Trophoblast cell (in vitro differentiated cells and primary cell): ENCODE measurements at regions not wholly inside any gene's neighbourhood (a gene's known extent, or its start where the extent isn't known, plus 50 kb on each side); places are given as distances from the start of the nearest gene placed in this dataset.
A peak's percentile ranks its signal among the peaks of the same experiment; 100 is the strongest.

Source experiments
- DNase-seq, 2 donors: peaks; one replicate each; pipeline ENCODE4 v3.0.0-alpha.2; 2016
- H2AFZ ChIP-seq: 2 replicates; pipeline ENCODE4 v1.6.1; 2013; ENCODE audit warnings: low read length, moderate library complexity, mild to moderate bottlenecking; ENCODE audit not compliant: insufficient read depth, poor library complexity
- H2AK5ac ChIP-seq: 2 replicates; pipeline ENCODE4 v1.6.1; 2013; ENCODE audit warnings: mild to moderate bottlenecking, low read length
- H2BK120ac ChIP-seq: 2 replicates; pipeline ENCODE4 v1.6.1; 2013; ENCODE audit warnings: low read length, mild to moderate bottlenecking, moderate library complexity; ENCODE audit not compliant: insufficient read depth, poor library complexity
- H2BK12ac ChIP-seq: 2 replicates; pipeline ENCODE4 v1.6.1; 2013; ENCODE audit warnings: mild to moderate bottlenecking, low read length, moderate library complexity
- H2BK5ac ChIP-seq: 2 replicates; pipeline ENCODE4 v1.6.1; 2013; ENCODE audit warnings: low read length, low read depth, moderate library complexity, mild to moderate bottlenecking; ENCODE audit not compliant: poor library complexity
- H3K14ac ChIP-seq: 2 replicates; pipeline ENCODE4 v1.6.1; 2013; ENCODE audit warnings: mild to moderate bottlenecking, low read length
- H3K18ac ChIP-seq: 2 replicates; pipeline ENCODE4 v1.6.1; 2013; ENCODE audit warnings: mild to moderate bottlenecking, low read length
- H3K23ac ChIP-seq: 2 replicates; pipeline ENCODE4 v1.6.1; 2013; ENCODE audit warnings: low read length
- H3K27ac ChIP-seq: 2 replicates; pipeline ENCODE4 v1.5.1; 2013; ENCODE audit warnings: low read depth, mild to moderate bottlenecking, inconsistent platforms, low read length, moderate library complexity
- H3K27me3 ChIP-seq: 2 replicates; pipeline ENCODE4 v1.6.1; 2013; ENCODE audit warnings: inconsistent platforms, mild to moderate bottlenecking, low read length, moderate library complexity; ENCODE audit not compliant: insufficient read depth
- H3K36me3 ChIP-seq, 2 experiments: 1 replicate in 1 of 2; 2 replicates in 1 of 2; pipeline ENCODE4 v1.6.1; 2013; ENCODE audit warnings: low read length in 2 of 2, mild to moderate bottlenecking in 2 of 2, moderate library complexity in 1 of 2; ENCODE audit not compliant: insufficient read depth in 2 of 2, control insufficient read depth in 1 of 2
- H3K4ac ChIP-seq: 2 replicates; pipeline ENCODE4 v1.6.1; 2013; ENCODE audit warnings: low read depth, mild to moderate bottlenecking, low read length, moderate library complexity
- H3K4me1 ChIP-seq, 2 experiments: 1 replicate in 1 of 2; 2 replicates in 1 of 2; pipeline ENCODE4 v1.6.1; 2013; ENCODE audit warnings: low read length in 2 of 2, mild to moderate bottlenecking in 2 of 2, moderate library complexity in 1 of 2; ENCODE audit not compliant: insufficient read depth in 2 of 2, control insufficient read depth in 1 of 2
- H3K4me2 ChIP-seq: 2 replicates; pipeline ENCODE4 v1.6.1; 2013; ENCODE audit warnings: inconsistent platforms, mild to moderate bottlenecking, low read length, moderate library complexity
- H3K4me3 ChIP-seq: 2 replicates; pipeline ENCODE4 v1.5.1; 2013; ENCODE audit warnings: mild to moderate bottlenecking, low read depth, low read length, inconsistent platforms
- H3K79me1 ChIP-seq: one replicate; pipeline ENCODE4 v1.6.1; 2013; ENCODE audit warnings: low read length
- H3K79me2 ChIP-seq: 2 replicates; pipeline ENCODE4 v1.6.1; 2013; ENCODE audit warnings: low read length, mild to moderate bottlenecking; ENCODE audit not compliant: control insufficient read depth, insufficient read depth, poor library complexity
- H3K9ac ChIP-seq: 2 replicates; pipeline ENCODE4 v1.6.1; 2013; ENCODE audit warnings: mild to moderate bottlenecking, low read length
- H3K9me3 ChIP-seq: 2 replicates; pipeline ENCODE4 v1.6.1; 2013; ENCODE audit warnings: low read depth, mild to moderate bottlenecking, control low read depth, inconsistent platforms, low read length; ENCODE audit not compliant: insufficient read depth
- H4K12ac ChIP-seq: 2 replicates; pipeline ENCODE4 v1.6.1; 2013; ENCODE audit warnings: low read depth, mild to moderate bottlenecking, low read length, moderate library complexity
- H4K8ac ChIP-seq: 2 replicates; pipeline ENCODE4 v1.6.1; 2013; ENCODE audit warnings: low read depth, mild to moderate bottlenecking, low read length, moderate library complexity
- H4K91ac ChIP-seq: one replicate; pipeline ENCODE4 v1.6.1; 2013; ENCODE audit warnings: low read depth, mild to moderate bottlenecking, low read length, moderate library complexity
- WGBS: extraction: QIAGEN DNeasy Blood & Tissue Kit; methylation state at CpG from one replicate; pipeline ENCODE4 v1.1.7; 2013; ENCODE audit warnings: missing lambda C conversion rate; ENCODE audit not compliant: insufficient read length, insufficient coverage; ENCODE audit errors: extremely low coverage; 5-methylcytosine and 5-hydroxymethylcytosine counted together

- Histone ChIP-seq H2AFZ (no peak overlapping the region), H3K9me3 (no peaks in the 10 kb centered on the region), H2AK5ac (no peak overlapping the region), H2BK5ac (no peak overlapping the region), H3K79me2 (no peaks in the 10 kb centered on the region), H2BK120ac (no peak overlapping the region), H3K4me2 (no peak overlapping the region), H3K18ac (no peak overlapping the region), H3K79me1 (no peaks in the 10 kb centered on the region), H3K4ac (no peak overlapping the region), H3K36me3 (no peaks in the 10 kb centered on the region), H2BK12ac (no peak overlapping the region), H3K23ac (no peak overlapping the region), H3K27ac (no peak overlapping the region), H3K9ac (no peak overlapping the region), H3K4me1 (peaks cover 0 to 3% of the 10 kb centered on the region in 2 experiments), H3K14ac (no peak overlapping the region), H3K27me3 (no peaks in the 10 kb centered on the region), H4K12ac (no peak overlapping the region), H4K8ac (no peak overlapping the region), H3K4me3 (no peak overlapping the region), H4K91ac (no peak overlapping the region)
- no peak for DNase-seq
Observed at GRCh38 chr13:74063533-74064100, 70.6 kb downstream of the KLF12 start.

- H3K14ac ChIP-seq: no peak overlapping the region
- no peak overlapping the region for H4K91ac ChIP-seq
- H3K9me3 ChIP-seq: no peaks in the 10 kb centered on the region
- no peak overlapping the region for H3K4me3 ChIP-seq
- H3K36me3 ChIP-seq: no peaks in the 10 kb centered on the region
- no peak overlapping the region for H2AK5ac ChIP-seq
- H3K9ac ChIP-seq: peak overlapping the region; percentile 69
- no peak overlapping the region for H3K27ac ChIP-seq
- H2BK12ac ChIP-seq: no peak overlapping the region
- WGBS: no CpG with 5 or more reads among the region's 6 CpGs
- no peak overlapping the region for H2BK5ac ChIP-seq
- H4K12ac ChIP-seq: no peak overlapping the region
- no peak overlapping the region for H3K23ac ChIP-seq
- H2BK120ac ChIP-seq: no peak overlapping the region
- H3K79me1 ChIP-seq: no peaks in the 10 kb centered on the region
- no peak overlapping the region for H3K18ac ChIP-seq
- no peak overlapping the region for H4K8ac ChIP-seq
- H3K4ac ChIP-seq: no peak overlapping the region
- H2AFZ ChIP-seq: no peak overlapping the region
- no peaks in the 10 kb centered on the region for H3K27me3 ChIP-seq
- no peak overlapping the region for H3K4me2 ChIP-seq
- no peak for DNase-seq
- H3K4me1 ChIP-seq: peaks cover 0 to 3% of the 10 kb centered on the region in 2 experiments
- H3K79me2 ChIP-seq: no peaks in the 10 kb centered on the region
Observed at GRCh38 chr13:74062933-74063332, 71.3 kb downstream of the KLF12 start.

- H3K4me3 ChIP-seq: no peak overlapping the region
- peaks cover 0 to 3% of the 10 kb centered on the region in 2 experiments for H3K4me1 ChIP-seq
- H4K8ac ChIP-seq: no peak overlapping the region
- no peak overlapping the region for H4K12ac ChIP-seq
- no CpG with 5 or more reads among the region's 3 CpGs for WGBS
- H3K36me3 ChIP-seq: no peaks in the 10 kb centered on the region
- H2BK12ac ChIP-seq: no peak overlapping the region
- H3K4ac ChIP-seq: no peak overlapping the region
- no peak overlapping the region for H3K9ac ChIP-seq
- H4K91ac ChIP-seq: no peak overlapping the region
- no peaks in the 10 kb centered on the region for H3K9me3 ChIP-seq
- H2AK5ac ChIP-seq: no peak overlapping the region
- H2BK120ac ChIP-seq: no peak overlapping the region
- no peak overlapping the region for H2AFZ ChIP-seq
- no peak overlapping the region for H3K23ac ChIP-seq
- H3K27ac ChIP-seq: no peak overlapping the region
- no peak overlapping the region for H3K18ac ChIP-seq
- H3K4me2 ChIP-seq: no peak overlapping the region
- H3K27me3 ChIP-seq: no peaks in the 10 kb centered on the region
- no peak for DNase-seq
- H3K14ac ChIP-seq: no peak overlapping the region
- no peak overlapping the region for H2BK5ac ChIP-seq
- H3K79me2 ChIP-seq: no peaks in the 10 kb centered on the region
- no peaks in the 10 kb centered on the region for H3K79me1 ChIP-seq
Observed at GRCh38 chr13:74061926-74062595, 72.1 kb downstream of the KLF12 start.

GRCh38 chr13:74056801-74057542 lies 77.2 kb downstream of the KLF12 start:
- no peaks in the 10 kb centered on the region for H3K9me3 ChIP-seq
- no peak overlapping the region for H3K23ac ChIP-seq
- no peak overlapping the region for H3K14ac ChIP-seq
- H3K18ac ChIP-seq: no peak overlapping the region
- H3K4me3 ChIP-seq: no peak overlapping the region
- no peak overlapping the region for H4K12ac ChIP-seq
- H3K4me2 ChIP-seq: no peak overlapping the region
- H2AFZ ChIP-seq: no peak overlapping the region
- H4K91ac ChIP-seq: no peak overlapping the region
- H3K9ac ChIP-seq: no peak overlapping the region
- no CpG with 5 or more reads among the region's 5 CpGs for WGBS
- H3K79me2 ChIP-seq: no peaks in the 10 kb centered on the region
- H2BK120ac ChIP-seq: no peak overlapping the region
- H3K27me3 ChIP-seq: no peaks in the 10 kb centered on the region
- no peaks in the 10 kb centered on the region for H3K36me3 ChIP-seq
- no peak overlapping the region for H2BK12ac ChIP-seq
- H3K4me1 ChIP-seq: no peaks in the 10 kb centered on the region
- no peaks in the 10 kb centered on the region for H3K79me1 ChIP-seq
- no peak overlapping the region for H2BK5ac ChIP-seq
- H4K8ac ChIP-seq: no peak overlapping the region
- no peak overlapping the region for H2AK5ac ChIP-seq
- H3K4ac ChIP-seq: no peak overlapping the region
- DNase-seq: no peak
- no peak overlapping the region for H3K27ac ChIP-seq
